HCEC 1CT (cell line): ENCODE measurements at regions not wholly inside any gene's neighbourhood (a gene's known extent, or its start where the extent isn't known, plus 50 kb on each side); places are given as distances from the start of the nearest gene placed in this dataset.

Experiments
- DNase-seq: peaks from one replicate; pipeline ENCODE4 v3.0.0-alpha.2; 2017

GRCh38 chr1:4149281-4149680 lies 249.2 kb upstream of the C1orf174 start:
- DNase-seq, result no peak

GRCh38 chr1:4149831-4150230 lies 249.8 kb upstream of the C1orf174 start:
- no peak for DNase-seq

- no peak for DNase-seq
Measured at GRCh38 chr1:4150262-4150661, 250.2 kb upstream of the C1orf174 start.

DNA sequence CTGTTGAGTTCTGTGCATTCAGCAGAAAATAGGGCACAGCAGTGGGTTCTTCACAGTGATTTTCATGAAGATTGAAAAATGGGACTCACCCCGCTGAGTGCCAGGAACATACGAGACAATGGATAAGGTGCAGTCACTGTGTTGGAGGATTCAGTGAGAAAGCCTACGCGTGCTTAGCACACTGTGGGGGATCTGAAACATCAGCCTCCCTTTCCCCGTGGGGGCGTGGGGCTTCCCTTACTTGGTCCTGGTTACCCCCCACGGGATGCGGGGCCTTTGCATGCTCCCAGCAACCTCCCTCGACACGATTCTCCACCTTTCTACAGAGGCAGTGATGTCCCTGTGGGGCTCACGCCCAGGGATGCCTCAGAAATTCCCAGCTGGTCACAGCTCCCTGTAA lies 252.2 kb upstream of the C1orf174 start:
- DNase-seq, result no peak

DNA sequence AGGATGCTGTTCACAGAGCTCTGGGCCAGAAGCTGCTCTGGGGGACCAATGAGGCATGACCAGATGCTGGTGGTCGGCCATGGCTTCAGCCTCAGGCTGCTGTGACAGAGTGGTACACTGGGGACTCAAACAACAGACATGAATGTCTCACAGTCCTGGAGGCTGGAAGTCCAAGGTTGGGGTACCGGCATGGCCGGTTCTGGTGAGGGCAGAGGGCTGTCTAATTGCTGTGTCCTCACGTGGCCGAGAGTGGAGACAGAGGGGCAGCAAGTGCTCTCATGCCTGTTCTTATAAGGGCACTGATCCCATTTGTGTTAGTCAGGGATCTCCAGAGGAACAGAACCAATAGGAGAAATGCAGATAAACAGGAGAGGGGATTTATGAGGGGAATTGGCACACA lies 253.5 kb upstream of the C1orf174 start:
- DNase-seq, result no peak

- DNase-seq, result no peak
Measured at GRCh38 chr1:4156241-4156973, 256.3 kb upstream of the C1orf174 start.

DNA sequence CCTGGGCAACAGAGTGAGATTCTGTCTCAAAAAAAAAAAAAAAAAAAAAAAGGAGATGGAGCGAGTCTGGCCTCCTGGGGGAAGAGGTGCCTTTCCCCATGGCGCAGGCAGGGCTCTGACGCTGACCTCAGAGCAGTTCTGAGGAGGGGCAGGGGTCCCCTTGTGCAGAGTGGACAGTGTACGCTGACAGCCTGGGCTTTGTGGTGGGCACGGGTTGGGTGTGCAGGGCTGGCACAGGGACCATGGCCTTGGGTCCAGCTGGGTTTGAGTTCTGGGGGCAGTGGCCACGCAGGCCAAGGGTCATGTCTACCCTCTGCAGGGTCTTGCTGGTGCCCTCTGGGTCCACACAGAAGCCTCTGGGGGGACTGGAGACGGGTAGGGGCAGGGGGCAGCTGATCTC lies 260.1 kb upstream of the C1orf174 start:
- DNase-seq, result no peak

DNA sequence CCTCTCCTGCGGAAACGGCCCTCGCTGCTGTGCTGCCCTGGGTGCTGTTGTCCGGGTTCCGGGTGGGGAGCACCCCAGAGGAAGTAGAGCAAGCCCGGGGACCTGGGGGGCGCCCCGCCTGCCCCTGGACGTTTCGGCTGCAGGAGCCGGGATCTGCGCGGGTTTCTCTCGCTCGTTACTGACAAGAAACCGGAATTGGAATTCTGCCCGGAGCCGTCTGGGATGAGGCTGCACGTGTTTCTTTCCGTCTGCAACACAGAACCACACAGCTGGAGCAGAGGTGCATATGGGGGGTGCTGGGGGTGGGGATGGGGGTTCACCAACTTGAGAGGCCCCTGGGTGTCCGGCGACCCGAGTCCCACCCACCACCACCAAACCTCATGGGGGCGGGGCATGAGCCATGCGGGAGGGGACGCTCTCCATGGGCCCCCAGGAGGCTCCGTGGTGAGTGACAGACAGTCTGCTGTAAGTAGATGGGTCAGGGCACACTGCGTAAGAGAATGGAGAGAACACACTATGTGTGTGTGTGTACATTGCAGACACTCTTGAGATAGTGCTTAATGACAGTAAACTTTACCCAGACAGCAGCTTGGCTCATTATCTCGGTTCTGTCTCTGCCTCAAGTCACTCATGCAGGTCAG lies 261.4 kb upstream of the C1orf174 start:
- peak; percentile 3 for DNase-seq

DNA sequence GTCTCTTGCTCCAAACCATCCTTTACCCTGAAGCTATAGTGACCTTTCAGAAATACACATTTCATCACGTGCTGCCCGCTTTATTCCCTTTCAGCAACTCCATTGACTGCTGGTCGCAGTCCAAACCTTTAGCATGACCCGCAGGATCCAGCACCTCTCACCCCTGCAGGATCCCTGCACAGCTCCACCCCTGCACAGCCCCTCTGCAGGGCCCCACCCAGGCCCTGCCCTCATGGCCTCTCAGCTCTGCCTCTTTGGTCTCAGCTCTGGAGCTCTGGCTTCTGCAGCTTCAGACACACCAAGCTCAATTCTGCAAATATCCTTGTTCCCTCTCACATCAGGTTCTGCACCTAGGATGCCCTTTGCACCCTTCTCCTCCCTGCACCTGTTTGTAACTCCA lies 264.9 kb upstream of the C1orf174 start:
- DNase-seq, result no peak

GRCh38 chr1:4165686-4166300 lies 265.7 kb upstream of the C1orf174 start:
- no peak for DNase-seq

- DNase-seq, result no peak
Measured at GRCh38 chr1:4166713-4167112, 266.6 kb upstream of the C1orf174 start.

GRCh38 chr1:4169991-4170390 lies 269.9 kb upstream of the C1orf174 start:
- no peak for DNase-seq

GRCh38 chr1:4170548-4171340 lies 270.7 kb upstream of the C1orf174 start:
- no peak for DNase-seq

DNA sequence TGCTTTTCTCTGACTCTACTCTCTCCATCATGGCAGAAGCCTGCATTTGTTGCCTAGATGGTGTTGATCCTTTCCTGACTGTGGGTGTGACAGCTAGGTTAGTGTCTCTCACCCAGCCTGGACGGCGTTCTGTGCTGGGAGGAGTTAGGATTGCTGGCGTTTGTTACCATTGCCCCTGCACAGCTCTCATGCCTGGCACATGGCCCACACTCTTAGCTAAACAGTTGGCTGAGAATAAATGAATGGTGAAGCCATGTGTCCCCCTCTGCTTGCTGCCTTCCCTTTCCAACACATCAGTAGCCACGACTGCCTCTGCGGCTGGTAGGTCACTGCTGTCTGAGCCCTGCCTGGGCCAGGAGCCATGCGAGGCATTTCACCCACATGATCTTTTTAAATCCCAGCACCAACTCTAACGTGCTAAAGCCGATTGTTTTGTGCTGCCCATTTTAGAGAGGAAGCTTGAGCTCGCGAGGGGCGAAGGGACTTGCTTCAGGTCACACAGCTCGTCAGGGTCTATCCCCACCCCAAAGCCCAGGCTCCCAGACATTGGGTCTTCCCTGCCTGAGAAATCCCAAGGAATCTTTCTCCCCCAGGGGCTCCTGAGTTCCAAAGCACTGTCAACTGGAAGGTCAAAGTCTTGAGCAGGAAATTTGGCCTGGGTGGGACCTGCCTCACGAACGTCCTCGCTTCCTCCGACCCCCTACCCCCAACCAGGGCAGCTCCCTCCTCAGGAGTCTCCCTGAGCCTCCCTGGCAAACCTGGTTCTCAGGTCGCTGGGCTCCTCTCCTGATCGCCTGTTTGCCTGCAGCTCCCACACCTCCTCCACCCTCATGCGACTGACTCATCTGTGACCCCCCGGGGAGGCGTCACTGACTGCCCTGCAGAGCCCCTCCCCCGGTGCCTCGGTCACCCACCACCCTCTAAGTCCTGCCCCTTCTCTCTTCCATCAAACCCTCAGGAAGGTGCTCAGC lies 271.7 kb upstream of the C1orf174 start:
- no peak for DNase-seq

GRCh38 chr1:4172644-4173599 lies 272.9 kb upstream of the C1orf174 start:
- DNase-seq, result no peak

GRCh38 chr1:4173731-4174130 lies 273.7 kb upstream of the C1orf174 start:
- DNase-seq, result no peak

GRCh38 chr1:4174291-4175200 lies 274.5 kb upstream of the C1orf174 start:
- no peak for DNase-seq

DNA sequence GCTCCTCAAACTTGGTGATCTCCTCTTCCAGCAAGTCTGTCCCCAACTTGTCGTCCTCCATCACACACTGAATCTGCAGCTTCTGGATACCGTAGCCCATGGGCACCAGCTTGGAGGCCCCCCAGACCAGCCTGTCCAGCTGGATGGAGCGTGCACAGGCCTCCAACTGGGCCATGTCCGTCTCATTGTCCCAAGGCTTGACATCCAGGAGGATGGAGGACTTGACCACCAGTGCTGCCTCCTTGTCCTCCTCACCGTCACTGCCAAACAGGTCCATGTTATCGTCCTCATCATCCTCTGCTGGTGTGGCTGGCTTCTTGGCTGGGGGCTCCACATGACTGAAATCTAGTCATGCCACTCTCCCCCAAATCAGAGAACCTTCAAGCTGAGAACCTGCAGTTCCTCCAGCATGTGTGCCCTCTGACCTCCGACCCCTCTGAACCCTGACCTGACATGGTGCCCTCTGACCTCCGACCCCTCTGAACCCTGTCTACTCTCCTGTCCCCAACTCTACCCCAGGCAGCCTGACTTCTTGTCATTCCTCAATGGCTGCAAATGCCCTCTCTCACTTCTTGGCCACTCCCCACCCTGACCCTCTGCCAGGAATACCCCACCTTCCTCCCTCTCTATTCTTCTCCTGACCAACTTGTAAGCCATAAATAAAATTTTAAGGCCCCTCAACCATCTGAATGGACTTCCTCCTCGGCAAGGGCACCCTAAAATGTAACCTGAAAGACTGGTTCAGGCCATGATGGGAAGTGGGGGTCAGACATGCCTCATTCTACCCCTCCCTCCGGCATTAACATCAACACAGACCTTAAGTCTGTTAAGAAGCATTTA lies 275.7 kb upstream of the C1orf174 start:
- no peak for DNase-seq

DNA sequence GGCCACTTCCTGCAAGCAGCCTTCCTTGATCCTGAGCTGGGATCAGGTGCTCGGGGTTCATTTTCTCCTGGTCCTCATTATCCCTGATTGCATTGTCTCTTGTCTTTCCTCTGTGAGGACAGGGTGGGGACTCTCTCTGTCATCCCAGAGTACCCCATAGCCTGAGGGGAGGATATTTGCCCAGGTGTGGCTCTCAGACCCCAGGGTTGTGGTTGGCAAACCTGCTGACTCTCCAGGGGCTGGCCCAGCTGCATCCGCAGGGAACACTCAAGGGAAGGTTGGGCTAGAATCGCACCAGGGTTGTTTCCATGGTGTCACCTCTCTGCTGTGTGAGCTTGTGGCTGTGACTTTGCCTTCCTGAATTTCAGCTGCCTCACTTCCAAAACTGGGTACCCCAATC lies 276.8 kb upstream of the C1orf174 start:
- DNase-seq, result no peak
